ENCODE measurements at regions not wholly inside any gene's neighbourhood (a gene's known extent, or its start where the extent isn't known, plus 50 kb on each side); places are given as distances from the start of the nearest gene placed in this dataset.

- DNase-seq (ENCODE audit: low read depth in 2 of 2): no peak
Measured at GRCh38 chr13:104594806-104595205, 1528.6 kb upstream of the SLC10A2 start.

- DNase-seq (ENCODE audit: low read depth in 2 of 2): no peak
Measured at GRCh38 chr13:104593693-104594092, 1527.5 kb upstream of the SLC10A2 start.

DNA sequence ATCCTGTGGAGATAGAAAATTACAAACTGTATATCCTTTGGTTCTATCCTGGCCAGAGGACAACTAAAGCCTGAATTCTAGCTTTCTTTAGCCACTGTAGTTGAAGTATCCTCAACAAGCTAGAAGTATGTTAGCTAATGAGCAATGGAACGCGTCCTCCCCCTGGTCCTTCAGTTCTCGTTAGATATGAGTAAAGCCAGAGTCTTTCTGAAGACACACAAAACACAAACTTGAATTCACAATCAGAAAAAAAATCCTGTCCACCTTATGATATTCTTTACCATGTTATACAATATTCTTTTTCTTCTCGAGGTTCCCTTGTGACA is 1527.0 kb upstream of the SLC10A2 start:
- no peak for DNase-seq (ENCODE audit: low read depth in 2 of 2)

- DNase-seq (ENCODE audit: low read depth in 2 of 2): no peak
Measured at GRCh38 chr13:104592545-104593250, 1526.5 kb upstream of the SLC10A2 start.

- no peak for DNase-seq (ENCODE audit: low read depth in 2 of 2)
Measured at GRCh38 chr13:104592127-104592526, 1525.9 kb upstream of the SLC10A2 start.

DNA sequence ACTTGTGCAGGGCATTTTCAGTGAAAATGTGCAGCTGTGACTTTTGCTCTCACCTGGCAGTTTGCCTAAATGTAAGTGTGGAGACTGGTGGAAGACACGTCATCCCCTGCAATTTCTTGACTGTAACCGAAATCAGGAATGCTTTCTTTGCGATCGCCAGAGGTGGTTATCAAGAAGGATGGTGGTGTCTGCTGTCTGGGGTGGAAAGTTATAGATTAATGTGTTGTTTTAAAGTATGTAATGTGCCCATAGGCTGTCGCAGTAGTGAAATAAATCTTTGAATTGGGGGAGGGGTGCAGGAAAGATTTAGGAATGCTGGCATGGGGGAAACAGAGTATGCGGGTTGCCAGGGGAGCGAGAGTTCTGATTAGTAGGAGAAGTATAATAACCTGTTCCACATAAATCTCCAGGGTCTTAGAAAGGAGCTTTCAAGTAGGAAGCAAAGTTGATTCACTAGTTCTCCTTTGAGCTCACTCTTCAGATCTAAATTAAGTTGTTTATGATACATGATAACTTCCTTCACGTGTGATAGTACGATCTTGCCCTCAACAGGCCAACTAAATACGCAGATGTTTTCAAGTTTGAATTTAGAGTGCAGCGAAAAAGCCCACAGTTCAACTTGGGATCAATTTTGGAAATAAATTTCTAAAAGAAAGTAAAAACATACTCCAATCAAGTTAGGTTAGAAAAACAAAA is 1520.0 kb upstream of the SLC10A2 start:
- DNase-seq (ENCODE audit: low read depth in 2 of 2): no peak

DNA sequence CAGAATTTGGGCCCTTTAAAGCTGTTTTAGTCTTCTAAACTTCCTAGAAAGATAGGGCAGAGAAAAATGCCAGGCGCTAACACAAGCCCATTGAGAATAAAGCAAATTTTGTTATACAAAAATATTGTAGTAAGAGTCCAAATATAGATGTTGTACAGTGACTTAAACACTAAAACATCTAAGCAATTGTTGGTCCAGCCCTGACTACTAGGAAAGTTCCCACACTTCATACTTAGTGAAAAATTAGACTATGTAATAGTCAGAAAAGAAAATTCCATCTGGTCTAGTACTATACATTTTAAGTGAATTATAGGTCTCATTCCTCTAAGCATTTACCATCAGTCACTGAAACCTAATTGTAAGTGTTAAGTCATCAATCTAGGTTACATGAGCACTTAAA is 1518.3 kb upstream of the SLC10A2 start:
- no peak for DNase-seq (ENCODE audit: low read depth in 2 of 2)

DNA sequence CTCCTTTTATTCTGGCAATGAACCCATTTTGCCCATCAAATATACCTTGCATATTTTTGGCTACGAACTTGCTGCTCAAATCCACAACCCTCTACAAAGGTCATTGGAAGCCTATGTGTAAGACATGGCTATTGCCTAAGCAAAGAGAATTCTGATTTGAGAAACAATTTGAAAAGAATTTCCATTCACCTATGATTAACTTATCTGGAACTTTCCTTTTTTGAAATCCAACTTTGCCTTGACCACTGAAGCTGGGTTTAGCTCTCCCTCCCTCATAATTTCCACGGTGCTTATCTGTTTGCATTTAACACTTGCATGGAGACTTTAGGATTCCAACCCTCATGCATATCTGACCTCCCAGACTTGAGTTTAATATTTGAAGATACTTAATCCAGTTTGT is 1514.7 kb upstream of the SLC10A2 start:
- no peak for DNase-seq (ENCODE audit: low read depth in 2 of 2)

DNA sequence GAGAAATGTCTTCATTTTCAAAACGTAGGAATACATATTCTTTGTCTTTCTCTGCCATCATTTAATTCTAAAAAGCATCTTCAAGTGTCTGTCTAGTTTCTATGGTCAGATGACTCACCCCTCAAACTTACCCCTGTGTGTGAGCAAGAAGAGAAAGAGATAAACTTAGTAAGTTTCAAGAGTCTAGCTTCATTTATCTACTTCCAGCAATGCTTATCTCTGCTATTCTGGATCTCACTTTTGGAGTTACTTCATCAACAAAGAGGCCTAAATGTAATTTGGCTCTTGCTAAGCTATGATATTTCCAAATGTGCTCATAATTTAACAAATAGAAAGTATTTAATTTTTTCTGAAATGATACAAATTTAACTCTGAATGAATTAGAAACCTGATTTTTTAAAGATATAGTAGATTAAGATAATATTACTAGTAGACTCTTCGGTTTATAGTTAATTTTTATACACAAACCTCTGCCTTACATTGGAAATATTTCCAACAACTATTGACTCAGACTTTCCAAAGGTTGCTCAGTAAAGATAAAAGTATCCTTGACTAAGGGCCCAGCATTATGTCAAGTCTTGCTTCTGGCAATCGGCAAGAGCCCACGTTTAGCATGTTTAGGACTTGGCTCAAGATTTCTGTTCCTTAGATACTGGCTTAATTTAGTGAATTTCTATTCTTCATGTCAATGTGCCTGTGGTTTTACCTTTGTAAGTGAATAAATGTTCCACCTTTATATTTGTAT is 1511.0 kb upstream of the SLC10A2 start:
- no peak for DNase-seq (ENCODE audit: low read depth in 2 of 2)

DNA sequence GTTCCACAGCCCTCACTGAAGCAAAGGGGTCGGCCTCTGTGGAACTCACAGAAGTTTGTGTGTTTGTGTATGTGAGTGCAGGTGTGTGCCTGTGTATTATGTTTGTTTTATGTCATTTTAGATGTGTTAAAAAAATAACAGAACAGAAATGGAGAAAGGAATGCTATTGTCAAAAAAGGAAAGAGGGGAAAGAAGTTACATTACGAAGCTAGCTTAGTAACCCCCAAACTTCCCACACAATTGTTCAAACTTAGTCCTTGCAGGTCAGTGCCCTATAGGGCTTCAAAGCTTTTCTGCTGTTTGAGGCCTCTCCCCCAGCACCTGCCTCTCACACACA is 1505.6 kb upstream of the SLC10A2 start:
- no peak for DNase-seq (ENCODE audit: low read depth in 2 of 2)

DNA sequence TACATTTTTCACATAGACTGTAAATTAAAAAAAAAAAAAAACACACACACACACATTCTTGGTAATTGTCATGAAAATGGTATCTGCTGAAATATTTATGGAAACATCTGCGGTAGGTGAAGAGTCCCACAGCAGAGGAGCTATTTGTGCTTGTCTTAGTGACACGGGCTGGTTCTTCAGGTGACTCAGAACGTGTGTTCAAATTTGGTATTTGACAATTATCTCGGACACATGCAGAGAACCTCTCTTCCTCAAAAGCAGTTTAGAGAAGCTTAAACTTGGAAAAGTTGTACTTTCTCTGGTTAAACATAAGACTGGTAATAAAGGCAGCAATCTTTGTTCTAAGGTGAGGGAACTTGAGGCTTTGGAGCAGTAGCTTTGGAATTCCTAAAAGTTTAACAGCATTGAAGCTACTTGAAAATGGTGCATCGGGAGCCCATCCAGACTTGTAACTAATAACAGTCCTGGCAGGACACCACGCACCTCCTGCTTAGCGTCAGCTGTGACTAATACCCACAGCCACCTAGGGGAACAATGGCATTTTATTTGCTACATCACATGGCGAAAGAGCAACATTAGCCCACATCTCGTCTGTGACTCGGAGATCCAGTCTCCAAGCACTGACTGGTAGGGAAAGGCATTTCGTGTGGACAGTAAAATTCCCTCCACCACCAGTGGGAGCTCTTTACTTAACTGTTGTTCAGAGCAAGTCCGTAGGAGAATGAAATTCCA is 1505.1 kb upstream of the SLC10A2 start:
- DNase-seq (ENCODE audit: low read depth in 2 of 2): peak; percentile 43 to 65

- DNase-seq (ENCODE audit: low read depth in 2 of 2): no peak
Measured at GRCh38 chr13:104567114-104567513, 1500.9 kb upstream of the SLC10A2 start.

GRCh38 chr13:104565888-104566287 is 1499.7 kb upstream of the SLC10A2 start:
- DNase-seq (ENCODE audit: low read depth in 2 of 2): no peak

- DNase-seq (ENCODE audit: low read depth in 2 of 2): no peak
Measured at GRCh38 chr13:104553896-104554295, 1487.7 kb upstream of the SLC10A2 start.

- DNase-seq (ENCODE audit: low read depth in 2 of 2): peak in 1 of 2 donors; percentile 0
Measured at GRCh38 chr13:104553186-104553585, 1487.0 kb upstream of the SLC10A2 start.

GRCh38 chr13:104534847-104535246 is 1468.6 kb upstream of the SLC10A2 start:
- no peak for DNase-seq (ENCODE audit: low read depth in 2 of 2)

DNA sequence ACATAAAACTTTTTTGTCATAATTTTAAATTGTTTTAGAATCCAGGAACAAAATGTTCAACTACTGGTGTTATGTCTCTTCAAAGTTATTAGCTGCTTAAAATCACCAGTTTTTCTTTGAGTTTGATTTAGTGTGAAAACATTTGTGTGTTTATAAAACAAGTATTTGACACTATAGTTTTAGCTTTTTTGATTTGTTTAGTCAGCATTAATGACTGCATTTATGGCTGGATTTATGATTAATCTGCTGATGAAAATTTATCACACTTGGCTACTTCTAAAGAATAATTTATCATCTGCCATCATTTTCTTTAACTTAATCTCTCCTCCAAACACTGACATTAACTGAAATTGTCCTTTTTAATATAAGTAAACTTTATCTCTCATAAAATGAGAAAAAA is 1465.9 kb upstream of the SLC10A2 start:
- DNase-seq (ENCODE audit: low read depth in 2 of 2): no peak

- DNase-seq (ENCODE audit: low read depth in 2 of 2): no peak
Measured at GRCh38 chr13:104530741-104531140, 1464.5 kb upstream of the SLC10A2 start.

DNA sequence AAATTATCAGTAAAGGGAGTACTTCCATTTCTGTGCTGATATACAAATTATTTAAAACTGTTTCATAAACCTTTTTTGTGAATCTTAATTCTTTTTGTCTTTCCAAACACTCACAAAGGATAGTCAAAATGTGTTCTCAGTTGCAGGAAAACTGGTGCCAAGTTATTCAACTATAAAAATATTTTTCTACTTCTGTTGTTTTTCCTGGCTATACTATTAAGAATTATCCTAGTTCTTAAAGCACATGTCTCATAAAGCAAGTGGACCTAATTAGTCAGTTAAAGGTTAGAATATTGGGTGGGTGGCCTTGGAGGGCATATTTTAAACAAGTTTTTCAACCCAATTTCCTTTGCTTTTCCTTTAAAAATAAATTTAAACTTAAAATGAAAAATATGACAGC is 1460.3 kb upstream of the SLC10A2 start:
- DNase-seq (ENCODE audit: low read depth in 2 of 2): no peak

- DNase-seq (ENCODE audit: low read depth in 2 of 2): no peak
Measured at GRCh38 chr13:104525467-104525866, 1459.2 kb upstream of the SLC10A2 start.

- no peak for DNase-seq (ENCODE audit: low read depth in 2 of 2)
Measured at GRCh38 chr13:104522235-104523072, 1456.2 kb upstream of the SLC10A2 start.
